Left forelimb (tissue), 1 donor: ENCODE measurements at regions not wholly inside any gene's neighbourhood (a gene's known extent, or its start where the extent isn't known, plus 50 kb on each side); places are given as distances from the start of the nearest gene placed in this dataset.
"Not testable (repeated sequence)": the region's sequence is repeated elsewhere in the genome, so short reads cannot be mapped to it uniquely, and the experiment has no call there.

Experiments used
- DNase-seq: peaks from one replicate; pipeline ENCODE4 v3.0.0-alpha.2; 2018; ENCODE audit warnings: low spot score

DNA sequence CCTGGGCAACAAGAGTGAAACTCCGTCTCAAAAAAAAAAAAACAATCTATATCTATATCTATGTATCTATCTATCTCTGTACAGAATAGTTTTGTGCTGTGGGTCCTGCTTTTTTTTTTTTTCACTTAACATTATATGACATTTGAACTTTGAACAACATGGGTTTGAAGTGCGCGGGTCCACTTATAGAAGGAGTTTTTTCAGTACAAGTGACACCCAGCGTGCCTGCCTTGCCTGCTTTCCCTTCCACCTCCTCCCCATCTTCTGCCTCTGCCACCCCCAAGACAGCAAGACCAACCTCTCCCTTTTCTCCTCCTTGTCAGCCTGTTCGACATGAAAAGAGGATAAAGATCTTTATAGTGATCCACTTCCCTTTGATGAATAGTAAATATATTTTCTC, 102.2 kb upstream of the KCNG1 start:
- DNase-seq: no peak

DNA sequence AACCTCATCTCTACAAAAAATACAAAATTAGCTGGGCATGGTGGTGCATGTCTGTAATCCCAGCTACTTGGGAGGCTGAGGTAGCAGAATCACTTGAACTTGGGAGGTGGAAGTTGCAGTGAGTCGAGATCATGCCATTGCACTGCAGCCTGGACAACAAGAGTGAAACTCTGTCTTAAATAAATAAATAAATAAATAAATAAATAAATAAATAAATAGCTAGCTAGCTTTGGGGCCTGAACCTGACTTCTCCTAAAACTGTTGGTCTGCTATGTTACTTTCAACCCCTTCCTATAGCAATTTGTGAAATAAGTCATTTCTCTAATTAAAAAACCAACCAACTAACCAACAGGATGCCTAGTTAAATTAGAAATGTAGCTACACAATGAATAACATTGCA, 101.0 kb upstream of the KCNG1 start:
- not testable (repeated sequence) for DNase-seq

DNA sequence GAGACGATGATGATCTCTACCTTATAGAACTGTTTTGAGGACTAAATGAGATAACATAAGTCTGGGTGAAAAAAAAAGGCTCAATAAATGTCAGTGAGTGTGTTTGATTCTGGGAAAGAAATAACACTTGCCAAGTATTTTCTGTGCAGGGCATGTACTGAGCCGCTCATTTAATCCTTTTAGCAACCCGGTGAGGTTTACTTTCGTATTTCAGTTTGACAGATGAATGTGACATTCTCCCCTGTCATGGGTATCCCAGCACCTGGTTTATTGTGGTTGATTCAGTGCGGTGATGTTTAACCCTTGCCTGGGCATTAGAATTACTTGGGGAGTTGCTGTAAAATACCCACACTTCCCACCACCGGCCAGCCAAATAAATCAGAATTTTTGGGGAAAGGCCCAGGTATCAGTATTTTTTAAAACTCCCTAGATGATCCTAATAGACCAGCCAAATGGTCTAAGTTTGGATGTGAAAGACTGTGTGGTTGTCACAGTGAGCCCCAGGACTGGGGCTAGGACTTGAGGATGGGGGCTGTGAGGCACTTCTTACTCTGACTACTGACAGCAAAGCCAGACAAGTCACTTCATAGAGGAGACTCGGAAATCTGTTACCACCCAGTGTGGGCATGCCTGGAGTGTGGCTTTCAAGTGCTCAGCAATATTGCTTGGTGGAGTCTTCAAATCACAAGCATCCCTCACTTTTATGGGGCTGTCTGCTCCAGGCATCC, 100.2 kb upstream of the KCNG1 start:
- DNase-seq: no peak

DNA sequence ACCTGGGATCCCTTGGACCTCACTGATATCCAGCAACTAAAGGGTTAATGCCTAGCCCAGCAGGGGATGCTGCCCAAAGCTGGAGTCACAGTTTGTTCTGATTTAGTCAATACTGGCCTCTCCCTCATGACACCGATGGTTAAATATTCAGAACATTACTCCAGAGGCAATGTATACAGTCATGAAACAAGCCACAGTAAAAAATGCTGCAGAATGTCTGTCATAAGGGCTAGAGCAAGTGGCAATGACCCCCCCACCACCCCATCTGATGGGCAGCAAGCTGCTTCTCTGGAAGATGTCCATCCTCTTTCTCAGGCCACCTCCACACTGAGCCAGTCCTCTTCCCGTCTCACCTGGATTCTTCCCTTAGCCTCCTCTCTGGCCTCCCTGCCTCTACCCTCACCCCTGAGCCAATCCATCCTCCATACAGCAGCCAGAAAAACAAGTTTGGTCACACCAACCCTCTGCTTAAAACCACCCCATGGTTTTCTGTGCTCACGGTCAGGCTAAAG, 99.0 kb upstream of the KCNG1 start:
- no peak for DNase-seq

DNA sequence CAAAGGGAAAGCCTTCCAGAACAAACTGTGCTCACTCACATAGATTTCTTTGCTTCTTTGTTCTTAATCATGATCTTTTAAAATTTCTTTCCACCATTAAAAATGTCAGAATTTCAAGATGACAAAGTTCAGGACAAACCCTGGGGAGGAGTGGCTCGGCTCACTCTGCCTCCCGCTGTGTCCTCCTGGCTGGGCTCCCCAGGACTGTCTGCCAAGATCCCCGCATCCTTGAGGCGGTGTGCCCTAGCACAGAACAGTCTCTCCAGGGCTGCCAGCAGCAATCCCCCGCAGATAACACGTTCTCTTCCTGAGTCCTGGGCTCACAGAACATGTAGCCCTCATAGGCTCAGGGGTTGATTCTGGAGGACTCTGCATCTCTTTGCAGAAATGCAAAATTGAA, 98.4 kb upstream of the KCNG1 start:
- DNase-seq: no peak

DNA sequence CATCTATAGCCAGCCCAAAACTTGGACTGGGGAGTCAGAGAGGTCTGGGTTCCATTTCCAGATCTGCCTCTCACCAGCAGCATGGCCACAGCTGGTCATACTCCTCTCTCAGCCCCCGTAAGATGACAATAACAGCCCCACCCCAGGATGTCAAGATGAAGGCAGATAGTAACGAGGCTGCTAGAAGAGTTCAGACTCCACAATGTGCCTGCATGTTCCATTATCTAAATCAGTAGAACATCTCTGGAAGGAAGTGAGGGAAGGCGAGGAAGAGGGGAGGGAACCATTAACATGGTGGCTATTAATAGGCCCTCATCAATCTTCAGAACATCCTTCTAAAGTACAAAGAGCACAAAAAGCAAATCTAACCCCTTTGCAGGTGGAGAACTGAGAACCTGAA, 98.0 kb upstream of the KCNG1 start:
- no peak for DNase-seq

DNA sequence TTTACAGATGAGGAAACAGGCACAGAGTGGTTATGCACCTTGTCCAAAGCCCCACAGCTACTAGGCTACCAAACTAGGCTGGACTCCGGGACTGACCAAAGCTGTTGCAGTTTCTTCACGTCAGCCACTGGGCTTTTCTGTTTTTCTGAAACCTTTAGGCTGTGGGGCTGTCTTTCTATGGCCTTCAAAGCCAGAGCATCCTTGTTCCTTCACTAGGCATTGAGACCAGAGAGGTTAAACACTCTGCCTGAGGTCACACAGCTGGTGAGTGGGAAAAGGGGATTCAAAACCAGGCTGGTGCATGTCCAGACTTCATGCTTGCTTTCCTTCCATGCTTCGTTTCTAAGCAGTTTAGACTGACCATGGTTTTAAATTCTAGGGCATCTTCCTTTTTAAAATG, 97.5 kb upstream of the KCNG1 start:
- DNase-seq: no peak

DNA sequence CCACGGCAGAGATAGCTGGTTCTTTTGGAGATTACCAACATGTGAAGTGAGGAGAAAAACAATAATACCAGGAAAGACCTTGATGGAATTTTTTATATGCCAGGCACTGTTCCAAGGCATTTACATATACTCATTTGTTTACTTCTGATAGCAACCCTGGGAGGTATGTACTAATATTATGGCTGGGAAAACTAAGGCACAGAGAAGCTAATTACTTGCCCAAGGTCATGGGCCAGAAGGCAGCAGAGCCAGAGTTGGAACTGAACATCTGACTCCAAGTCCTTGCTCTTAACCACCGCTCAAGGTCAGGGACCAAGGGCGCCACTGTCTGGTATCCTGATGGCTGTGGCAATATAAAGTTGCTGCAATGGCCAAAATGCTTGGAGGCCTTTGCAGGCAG, 97.0 kb upstream of the KCNG1 start:
- DNase-seq: no peak

DNA sequence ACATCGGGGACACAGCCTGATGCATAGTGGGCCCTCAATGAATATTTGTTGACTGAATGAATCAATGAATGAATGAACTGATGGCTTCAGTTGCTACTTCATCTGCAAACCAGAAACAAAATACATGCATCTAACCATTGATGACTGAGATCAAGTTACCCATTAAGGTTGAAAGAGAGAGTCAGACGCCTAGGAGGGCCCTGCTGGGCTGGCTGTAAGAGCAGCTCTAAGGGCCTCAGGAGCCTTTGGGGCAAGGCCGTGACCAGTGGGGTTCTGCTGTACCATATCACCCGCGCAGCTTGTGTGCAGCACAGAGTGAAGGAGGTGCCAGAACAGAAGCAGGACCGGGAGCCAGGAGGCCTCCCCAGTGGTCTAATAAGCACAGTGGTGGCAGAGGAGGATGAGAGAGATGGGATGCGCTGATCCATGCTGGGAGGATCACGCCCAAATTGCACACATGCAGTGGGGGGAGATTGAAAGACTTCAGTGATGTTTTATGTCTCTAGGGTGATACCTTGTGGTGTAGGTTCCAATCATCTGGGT, 96.1 kb upstream of the KCNG1 start:
- no peak for DNase-seq

DNA sequence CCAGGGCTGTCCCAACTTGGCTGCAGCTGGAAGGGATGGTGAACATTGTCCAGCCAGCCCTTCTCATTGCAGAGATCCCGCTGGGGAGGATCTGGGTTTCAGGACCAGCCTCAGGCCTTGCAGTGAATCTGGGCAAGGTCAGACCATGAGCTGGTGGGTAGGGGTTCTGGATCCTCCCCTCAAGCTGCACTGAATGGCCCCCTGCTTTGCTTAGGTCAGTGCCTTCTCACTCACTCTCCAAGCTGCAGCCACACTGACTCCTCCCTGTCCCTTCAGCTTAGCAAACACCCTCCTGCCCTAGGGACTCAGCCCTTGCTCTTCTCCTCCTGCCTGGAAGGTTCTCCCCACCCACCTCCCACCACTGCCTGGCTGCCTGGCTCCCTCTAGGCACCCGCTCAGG, 95.3 kb upstream of the KCNG1 start:
- no peak for DNase-seq

DNA sequence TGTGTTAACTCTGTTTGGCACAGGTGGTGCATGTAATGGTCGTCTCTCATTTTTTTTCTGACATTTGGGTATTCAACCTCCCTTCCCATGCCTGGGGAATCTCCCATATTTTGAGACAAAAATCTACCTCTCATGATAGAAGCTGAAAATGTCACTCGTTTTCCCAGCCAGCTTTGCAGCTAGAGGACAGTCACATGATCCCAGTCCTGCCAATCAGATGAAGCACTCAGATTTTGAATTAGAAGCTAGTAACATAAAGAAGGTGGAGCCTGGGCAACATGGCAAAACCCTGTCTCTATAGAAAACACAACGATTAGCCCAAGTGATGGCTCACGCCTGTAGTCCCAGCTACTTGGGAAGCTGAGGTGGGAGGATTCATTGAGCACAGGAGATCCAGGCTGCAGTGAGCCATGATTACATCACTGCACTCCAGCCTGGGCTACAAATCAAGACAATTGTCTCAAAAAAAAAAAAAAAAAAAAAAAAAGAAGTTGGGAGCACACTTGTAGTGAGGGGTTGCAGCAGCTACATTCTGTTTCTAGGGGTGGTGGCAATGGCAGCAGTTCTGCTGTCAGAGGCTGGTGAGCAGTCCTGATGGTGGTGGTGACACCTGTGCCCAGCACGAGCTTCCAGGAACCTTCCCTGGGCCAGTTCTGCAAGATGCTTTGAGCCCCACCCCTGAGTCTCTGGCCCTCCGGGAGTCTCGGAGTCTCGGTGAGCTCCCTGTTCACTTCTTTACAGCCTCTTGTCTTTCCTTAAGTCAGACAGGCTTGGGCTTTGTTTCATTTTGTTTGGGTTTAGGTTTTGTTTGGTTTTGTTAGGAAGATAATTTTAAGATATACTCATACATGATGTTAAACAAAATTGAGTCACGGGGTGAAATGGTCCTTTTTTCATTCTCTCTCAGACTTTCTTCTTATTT, 94.1 kb upstream of the KCNG1 start:
- DNase-seq: no peak

DNA sequence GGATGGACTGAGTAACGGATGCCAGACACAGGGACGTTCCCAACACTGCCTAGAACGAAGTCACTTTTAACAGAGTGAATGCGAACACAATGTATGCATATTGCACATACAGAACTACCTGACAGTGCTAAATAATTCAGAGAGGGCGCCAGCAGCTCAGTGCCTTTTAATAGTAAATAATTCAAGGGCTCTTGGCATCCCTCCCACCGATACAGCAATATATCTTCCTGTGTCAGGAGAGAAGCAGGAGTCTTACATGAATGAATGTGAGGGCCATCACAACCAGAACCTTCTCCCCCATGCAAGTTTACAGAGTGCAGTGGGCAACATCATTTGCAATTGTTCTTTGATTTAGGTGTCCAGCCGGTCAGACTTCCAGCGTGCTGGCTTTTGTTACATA, 88.4 kb upstream of the KCNG1 start:
- DNase-seq: no peak

DNA sequence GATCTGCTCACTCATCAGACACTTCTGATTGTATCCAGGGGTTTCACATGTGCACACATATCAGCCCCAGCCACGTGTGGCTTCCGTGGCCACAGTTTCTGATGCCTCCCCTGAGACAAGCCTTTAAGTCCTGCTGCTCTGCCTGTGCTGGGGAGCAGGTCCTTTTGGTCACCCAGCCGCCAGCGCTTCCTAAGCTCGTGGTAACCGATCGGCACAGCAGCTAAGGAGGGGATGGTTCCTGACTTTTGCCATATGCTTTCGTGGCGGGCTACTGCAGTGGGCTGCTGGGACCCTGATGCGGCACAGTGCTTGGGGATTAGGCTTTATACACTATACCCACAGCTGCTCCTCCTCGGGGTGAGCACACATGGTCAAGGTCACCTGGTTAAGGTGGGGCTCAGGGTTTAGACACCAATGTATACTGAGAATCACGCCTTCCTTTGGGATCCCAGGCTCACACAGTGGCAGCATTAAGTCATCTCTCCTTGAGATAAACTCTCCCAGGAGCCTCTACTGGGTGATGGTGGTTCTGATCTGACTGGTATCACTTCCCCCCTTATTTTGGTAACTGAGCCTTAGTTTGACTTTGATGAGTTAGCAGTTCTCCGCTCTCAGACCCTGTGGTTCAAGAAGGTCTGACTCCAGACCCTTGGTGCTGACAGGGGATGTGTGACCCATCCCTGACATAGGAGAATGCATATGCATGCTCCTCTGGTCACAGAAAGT, 85.9 kb upstream of the KCNG1 start:
- no peak for DNase-seq

DNA sequence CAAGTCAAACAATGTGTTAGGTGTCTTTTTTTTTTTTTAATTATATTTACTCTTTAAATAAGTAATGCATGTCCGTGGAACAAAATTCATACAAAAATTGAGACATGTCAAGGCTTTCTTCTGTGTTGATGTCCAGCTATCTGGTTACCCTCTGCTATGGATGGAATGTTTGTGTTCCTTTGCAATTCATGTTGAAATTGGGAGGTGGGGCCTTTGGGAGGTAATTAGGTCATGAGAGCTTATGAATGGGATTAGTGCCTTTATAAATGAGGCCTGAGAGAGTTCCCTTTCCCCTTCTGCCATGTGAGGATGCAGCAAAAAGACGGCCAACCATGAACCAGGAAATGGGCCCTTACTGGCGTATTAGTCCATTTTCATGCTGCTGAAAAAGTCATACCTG, 83.1 kb upstream of the KCNG1 start:
- no peak for DNase-seq

DNA sequence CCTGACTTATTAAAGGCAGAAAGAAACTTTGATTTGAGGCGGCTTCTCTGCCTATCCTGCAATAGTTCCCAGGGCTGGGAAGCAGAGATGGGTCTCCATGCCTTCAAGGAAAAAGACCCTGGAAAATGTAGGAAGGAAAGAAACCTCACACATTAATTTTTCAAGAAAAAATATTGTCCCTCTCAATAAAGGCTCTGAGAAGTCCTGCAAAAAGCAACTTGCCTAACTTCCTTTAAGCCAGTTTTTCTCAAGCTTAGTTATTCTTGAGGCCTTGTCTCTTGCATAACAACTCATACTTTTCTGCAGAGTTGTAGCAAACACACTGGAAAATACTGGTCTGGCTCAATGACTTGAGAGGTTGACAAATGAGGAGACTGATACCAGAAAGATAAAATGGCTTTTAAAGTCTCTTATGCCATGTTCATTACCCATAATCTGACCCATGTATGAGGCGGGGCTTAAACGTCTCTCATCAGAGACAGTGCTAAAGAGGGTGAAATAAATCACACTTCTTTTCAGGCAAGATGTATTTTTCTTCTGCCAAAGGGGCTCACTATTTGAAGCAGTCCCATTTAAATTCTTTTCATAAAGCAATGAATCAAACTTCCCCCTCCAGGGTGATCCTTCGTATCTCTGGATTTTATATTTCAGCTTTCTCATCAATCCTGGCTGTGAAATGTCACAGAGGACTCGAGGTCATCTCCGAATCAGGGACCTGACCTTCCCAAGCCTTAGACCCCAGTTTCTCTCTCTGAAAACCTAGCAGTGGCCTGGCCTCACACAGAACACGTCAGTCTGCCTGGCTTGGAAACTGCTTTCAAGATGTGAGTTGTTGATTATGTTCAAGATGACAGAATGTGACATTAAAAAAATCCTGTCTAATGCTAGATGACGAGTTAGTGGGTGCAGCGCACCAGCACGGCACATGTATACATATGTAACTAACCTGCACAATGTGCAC, 82.3 kb upstream of the KCNG1 start:
- no peak for DNase-seq

DNA sequence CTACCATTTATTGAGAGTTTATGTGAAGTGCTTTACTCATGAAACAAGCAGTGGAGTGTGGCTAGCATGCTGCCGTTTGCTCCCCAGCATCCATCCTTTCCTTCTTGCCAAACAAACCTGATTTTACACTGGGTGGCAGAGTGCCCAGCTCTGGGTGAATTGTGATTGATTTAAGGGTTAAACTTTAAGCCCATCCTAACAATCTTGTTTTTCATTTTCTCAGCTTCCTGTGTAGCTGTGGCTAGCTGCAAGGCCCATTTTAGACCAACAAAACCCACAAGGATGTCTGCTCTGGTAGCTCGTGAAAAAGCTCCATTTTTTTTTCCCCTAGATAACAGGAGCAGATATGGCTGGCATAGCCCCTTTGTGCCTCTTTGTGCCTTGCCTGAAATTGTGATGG, 77.7 kb upstream of the KCNG1 start:
- no peak for DNase-seq

DNA sequence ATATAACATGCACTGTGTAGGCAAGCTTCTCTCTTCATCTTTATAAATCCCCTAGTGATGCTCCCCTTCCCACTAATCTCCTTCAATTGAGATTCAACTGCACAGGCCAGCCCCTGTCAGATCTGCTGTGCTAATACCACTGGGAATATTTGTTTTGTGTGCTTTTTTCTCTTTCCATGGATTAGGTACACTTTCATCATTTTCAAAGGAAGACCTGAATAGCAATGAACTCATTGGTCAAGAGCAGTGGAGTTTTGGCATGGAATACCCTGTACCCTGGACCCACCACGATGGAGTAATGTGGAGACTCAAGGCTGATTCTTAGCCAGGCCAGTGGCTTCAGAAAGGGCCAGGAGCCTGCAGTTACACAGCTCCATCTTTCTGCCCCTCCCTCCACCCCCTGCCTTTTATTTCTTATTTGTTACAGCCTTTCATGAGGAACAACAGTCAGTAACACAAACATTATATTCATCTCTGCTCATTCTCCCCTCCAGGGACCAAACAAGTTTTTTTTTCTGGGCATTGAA, 75.4 kb upstream of the KCNG1 start:
- DNase-seq: no peak

DNA sequence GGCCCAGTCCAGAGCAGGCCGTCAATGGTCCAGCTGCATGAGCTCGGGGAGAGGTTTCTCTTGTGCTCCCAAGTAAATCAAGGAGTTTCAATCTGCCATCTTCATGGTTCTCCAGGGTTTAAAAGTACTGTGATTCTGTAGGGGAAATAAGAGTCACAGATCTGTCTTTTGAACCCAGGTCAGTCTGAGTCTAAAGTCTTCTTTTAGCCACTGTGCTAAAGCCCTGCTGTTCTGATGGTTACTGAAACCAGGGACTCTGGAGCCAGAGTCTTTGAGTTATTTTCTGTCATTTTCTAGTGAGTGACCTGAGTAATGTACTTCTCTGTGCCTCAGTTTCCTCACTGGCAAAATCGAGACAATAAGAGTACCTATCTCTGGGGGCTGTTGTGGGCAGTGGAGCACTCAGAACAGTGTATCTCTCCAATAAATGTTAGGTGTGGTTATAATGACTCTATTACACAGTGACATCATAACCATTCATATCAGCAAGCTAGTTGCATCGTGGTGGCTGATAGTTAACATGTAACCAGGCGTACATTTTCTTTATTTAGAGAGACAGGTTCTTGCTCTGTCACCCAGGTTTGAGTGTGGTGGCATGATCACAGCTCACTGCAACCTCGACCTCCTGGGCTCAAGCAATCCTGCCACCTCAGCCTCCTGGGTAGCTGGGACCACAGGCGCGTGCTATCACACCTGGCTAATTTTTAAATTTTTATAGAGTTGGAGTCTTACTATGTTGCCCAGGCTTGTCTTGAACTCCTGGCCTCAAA, 74.6 kb upstream of the KCNG1 start:
- DNase-seq: no peak

DNA sequence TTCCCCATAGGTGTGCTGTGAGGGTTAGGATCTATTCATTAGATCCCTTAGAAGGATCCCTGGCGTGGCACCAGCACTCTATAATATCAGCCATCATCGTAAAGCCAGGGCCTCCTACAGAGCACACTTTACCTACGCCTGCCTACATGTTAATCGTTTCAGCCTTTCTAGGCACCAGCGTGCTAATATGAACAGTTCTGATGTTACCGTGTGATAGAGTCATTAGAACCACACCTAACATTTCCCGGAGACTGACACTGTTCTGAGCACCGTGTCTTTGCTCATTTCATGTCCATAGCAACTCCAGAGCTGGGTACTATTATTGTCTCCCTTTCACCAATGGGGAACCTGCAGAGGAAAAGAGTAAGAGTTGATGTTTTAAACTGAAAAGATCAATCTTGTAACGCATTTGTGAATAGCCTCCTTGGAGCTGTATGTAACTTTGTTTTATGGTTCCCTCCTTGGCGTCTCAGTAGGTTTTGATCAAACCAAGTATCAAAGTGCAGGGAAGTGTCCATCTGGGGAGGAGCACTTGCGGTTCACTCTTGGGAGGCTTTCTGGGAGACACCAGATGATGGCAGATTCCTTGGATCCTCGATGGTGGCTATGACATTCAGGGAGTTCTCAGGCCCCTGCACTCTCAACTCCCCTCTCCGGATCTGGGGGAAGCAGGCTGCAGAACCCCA, 73.8 kb upstream of the KCNG1 start:
- no peak for DNase-seq
